Thyroid gland (tissue), 4 donors: ENCODE measurements at regions not wholly inside any gene's neighbourhood (a gene's known extent, or its start where the extent isn't known, plus 50 kb on each side); places are given as distances from the start of the nearest gene placed in this dataset.

Source experiments
- DNase-seq, 2 donors: peaks; one replicate each; pipeline ENCODE4 v3.0.0-alpha.2; 2019
- H3K27ac ChIP-seq, 3 donors: fragments of 200-600 bp; sonication (generic); 1 replicate in 2 of 3; 2 replicates in 1 of 3; pipeline ENCODE4 v1.5.1; 2016 to 2019; ENCODE audit warnings: mild to moderate bottlenecking in 1 of 3, moderate library complexity in 1 of 3
- H3K27me3 ChIP-seq: fragments of 200-600 bp; sonication (generic); one replicate; pipeline ENCODE4 v1.5.1; 2019
- H3K36me3 ChIP-seq, 2 donors: fragments of 200-600 bp; sonication (generic); one replicate each; pipeline ENCODE4 v1.5.1; 2016 to 2019
- H3K4me1 ChIP-seq, 2 donors: fragments of 200-600 bp; sonication (generic); one replicate each; pipeline ENCODE4 v1.5.1; 2017 to 2019
- H3K4me3 ChIP-seq, 3 donors: fragments of 200-600 bp; sonication (generic); replicated peaks in 1 of 3; 1 replicate in 2 of 3; 2 replicates in 1 of 3; pipeline ENCODE4 v1.5.1; 2016; ENCODE audit warnings: mild to moderate bottlenecking in 1 of 3
- H3K9me3 ChIP-seq: fragments of 200-600 bp; sonication (generic); one replicate; pipeline ENCODE4 v1.5.1; 2017
- POLR2A ChIP-seq, 2 donors: fragments of 450-650 bp; IDR thresholded peaks; one replicate each; pipeline ENCODE4 v1.6.1; 2017; ENCODE audit warnings: antibody characterized with exemption in 2 of 2, mild to moderate bottlenecking in 2 of 2, moderate library complexity in 1 of 2
- WGBS, 2 donors: methylation state at CpG; one replicate each; pipeline ENCODE4 v1.1.5; 2017; 5-methylcytosine and 5-hydroxymethylcytosine counted together
- intact Hi-C: fragments of 100-400 bp; cut with DNase I; formaldehyde crosslinking; loops from one replicate; pipeline ENCODE4 v1.15.1; 2023
- TF ChIP-seq, protein P1 (sequence below), 6 experiments: fragments of 200-600 bp in 3 of 6; fragments of 450-650 bp in 3 of 6; sonication (generic) in 3 of 6; IDR thresholded peaks; one replicate each; pipeline ENCODE4 v1.5.1; 2016 to 2019; ENCODE audit warnings: antibody characterized with exemption in 6 of 6, mild to moderate bottlenecking in 2 of 6, inconsistent platforms in 1 of 6, moderate library complexity in 1 of 6

DNA sequence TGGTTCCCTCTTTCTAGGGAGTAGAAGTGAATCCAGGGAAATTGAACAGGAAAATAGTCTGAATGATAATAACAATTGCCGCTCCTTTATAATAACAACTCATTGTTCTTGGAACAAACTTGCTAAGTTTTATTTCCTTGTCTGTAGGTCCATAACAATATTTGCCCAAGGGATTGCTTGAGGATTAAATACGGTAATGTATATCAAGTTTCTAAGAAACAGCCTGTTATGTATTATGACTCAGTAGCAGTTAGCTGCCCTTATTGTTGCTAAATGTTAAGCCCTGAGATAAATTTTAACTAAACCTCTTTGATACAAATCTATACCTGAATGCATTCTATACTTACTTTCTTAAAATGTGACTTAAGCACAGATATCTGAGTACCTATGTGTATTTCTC lies 215.9 kb upstream of the AADAT start:
- WGBS, 2 donors = 68 to 76% methylated on average over 2 of the region's 2 CpGs
- no peak for DNase-seq
- intact Hi-C loops = no loop called here

DNA sequence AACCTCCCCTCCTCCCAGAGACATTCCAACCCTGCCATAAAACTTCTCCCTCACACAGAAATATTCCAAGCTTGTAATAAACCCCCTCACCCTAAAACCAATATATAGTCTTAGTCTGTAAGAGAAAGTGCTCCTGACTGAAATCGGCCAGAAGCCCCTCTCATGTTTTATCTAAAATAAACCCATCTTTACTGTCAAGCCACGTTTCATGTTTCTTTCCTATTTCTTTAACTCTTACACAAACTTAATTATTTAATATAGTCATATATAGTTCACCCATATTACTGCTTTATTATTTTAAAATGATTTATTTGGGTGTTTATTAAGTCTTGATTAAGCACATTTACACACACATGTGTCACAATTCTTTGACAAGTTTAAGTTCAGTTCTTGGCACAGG lies 191.3 kb upstream of the AADAT start:
- WGBS, 2 donors = 73 to 78% methylated on average over 2 of the region's 2 CpGs
- Histone ChIP-seq H3K4me3 (no peak overlapping the region), H3K9me3 (no peaks in the 10 kb centered on the region), H3K27me3 (no peaks in the 10 kb centered on the region), H3K27ac (no peak overlapping the region), H3K4me1 (no peaks in the 10 kb centered on the region), H3K36me3 (no peaks in the 10 kb centered on the region)
- TF ChIP-seq POLR2A (IDR thresholded peaks at IDR 0.05) = no peak
- TF ChIP-seq, protein P1, sequence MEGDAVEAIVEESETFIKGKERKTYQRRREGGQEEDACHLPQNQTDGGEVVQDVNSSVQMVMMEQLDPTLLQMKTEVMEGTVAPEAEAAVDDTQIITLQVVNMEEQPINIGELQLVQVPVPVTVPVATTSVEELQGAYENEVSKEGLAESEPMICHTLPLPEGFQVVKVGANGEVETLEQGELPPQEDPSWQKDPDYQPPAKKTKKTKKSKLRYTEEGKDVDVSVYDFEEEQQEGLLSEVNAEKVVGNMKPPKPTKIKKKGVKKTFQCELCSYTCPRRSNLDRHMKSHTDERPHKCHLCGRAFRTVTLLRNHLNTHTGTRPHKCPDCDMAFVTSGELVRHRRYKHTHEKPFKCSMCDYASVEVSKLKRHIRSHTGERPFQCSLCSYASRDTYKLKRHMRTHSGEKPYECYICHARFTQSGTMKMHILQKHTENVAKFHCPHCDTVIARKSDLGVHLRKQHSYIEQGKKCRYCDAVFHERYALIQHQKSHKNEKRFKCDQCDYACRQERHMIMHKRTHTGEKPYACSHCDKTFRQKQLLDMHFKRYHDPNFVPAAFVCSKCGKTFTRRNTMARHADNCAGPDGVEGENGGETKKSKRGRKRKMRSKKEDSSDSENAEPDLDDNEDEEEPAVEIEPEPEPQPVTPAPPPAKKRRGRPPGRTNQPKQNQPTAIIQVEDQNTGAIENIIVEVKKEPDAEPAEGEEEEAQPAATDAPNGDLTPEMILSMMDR (IDR thresholded peaks at IDR 0.05) = no peak
- no peak for DNase-seq
- intact Hi-C loops = no loop called here

More for the DNA sequence above, 215.9 kb upstream of the AADAT start:
- Histone ChIP-seq H3K4me3 (no peak overlapping the region), H3K36me3 (no peaks in the 10 kb centered on the region), H3K9me3 (no peaks in the 10 kb centered on the region), H3K27me3 (no peaks in the 10 kb centered on the region), H3K4me1 (no peaks in the 10 kb centered on the region), H3K27ac (no peak overlapping the region)
- no peak for TF ChIP-seq POLR2A (IDR thresholded peaks at IDR 0.05)
- TF ChIP-seq, protein P1 (IDR thresholded peaks at IDR 0.05) = no peak

DNA sequence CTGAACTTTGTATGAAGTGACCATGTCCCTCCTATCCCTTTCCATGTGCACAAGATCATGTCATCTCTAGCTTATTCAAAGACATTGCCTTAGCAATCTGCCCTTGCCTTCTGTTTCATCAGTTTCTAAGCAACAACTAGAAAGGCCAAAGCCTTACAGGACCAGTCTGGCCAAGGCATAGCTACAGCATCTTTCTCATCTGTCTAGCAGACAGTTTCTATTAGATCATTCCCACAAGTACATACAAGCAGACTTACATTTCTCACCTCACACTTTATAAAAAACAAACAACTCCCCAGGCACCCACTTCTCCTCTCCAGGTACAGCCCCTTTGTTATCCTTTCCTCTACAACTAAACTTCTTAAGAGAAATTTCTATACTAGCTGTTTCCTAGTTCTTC lies 188.7 kb upstream of the AADAT start:
- no peaks in the 10 kb centered on the region for H3K36me3 ChIP-seq

DNA sequence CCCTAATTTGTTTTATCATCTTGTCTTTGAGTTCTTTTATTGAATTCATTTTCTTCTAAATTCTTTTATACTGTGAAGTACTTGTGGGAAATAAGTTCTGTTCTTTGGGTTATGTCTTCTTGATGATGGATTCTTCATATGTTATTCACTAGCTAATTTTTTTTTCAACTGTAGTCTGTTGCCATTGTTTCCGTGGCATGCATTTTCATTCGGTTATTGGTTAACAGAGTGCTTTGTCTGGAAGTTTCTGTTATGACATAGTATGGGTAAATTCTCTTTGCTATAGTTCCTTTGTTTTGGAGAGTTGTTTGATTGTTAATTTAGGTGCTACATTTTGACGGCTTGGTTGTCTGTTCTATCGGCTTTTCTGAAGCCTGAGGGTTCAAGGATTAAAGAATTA lies 184.9 kb upstream of the AADAT start:
- Histone ChIP-seq H3K36me3 (no peaks in the 10 kb centered on the region), H3K27ac (no peak overlapping the region), H3K27me3 (no peaks in the 10 kb centered on the region), H3K4me3 (no peak overlapping the region), H3K4me1 (no peaks in the 10 kb centered on the region), H3K9me3 (no peaks in the 10 kb centered on the region)
- WGBS, 2 donors = 80 to 94% methylated on average over 4 of the region's 4 CpGs
- TF ChIP-seq, protein P1 (IDR thresholded peaks at IDR 0.05) = no peak
- no peak for TF ChIP-seq POLR2A (IDR thresholded peaks at IDR 0.05)
- intact Hi-C loops = no loop called here
- DNase-seq = no peak

More for the DNA sequence above, 188.7 kb upstream of the AADAT start:
- no peak for DNase-seq
- H3K27ac ChIP-seq = no peak overlapping the region
- TF ChIP-seq, protein P1 (IDR thresholded peaks at IDR 0.05) = no peak
- no peak for TF ChIP-seq POLR2A (IDR thresholded peaks at IDR 0.05)
- H3K9me3 ChIP-seq = no peaks in the 10 kb centered on the region
- intact Hi-C loops = no loop called here
- no peaks in the 10 kb centered on the region for H3K27me3 ChIP-seq
- no peak overlapping the region for H3K4me3 ChIP-seq
- no peaks in the 10 kb centered on the region for H3K4me1 ChIP-seq

DNA sequence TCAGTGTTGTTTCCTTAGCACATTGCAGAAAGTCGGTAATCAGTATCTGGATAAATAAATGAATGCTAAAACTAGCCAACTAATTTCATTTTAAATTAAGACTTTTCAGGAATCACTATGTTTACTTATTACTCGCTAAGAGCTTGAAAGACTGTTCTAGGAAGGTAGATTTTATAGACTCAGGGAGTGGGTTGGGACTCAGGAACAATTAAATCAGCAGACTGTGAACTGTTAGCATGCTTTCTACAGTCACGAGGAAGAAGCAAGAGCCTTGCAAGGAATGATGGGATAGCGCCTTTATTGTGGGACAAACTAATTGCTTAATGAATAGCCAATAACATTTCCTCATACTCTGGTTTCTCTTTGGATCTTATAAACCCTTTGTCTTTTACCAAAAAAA lies 183.2 kb upstream of the AADAT start:
- TF ChIP-seq, protein P1 (IDR thresholded peaks at IDR 0.05) = no peak
- no peak for TF ChIP-seq POLR2A (IDR thresholded peaks at IDR 0.05)
- intact Hi-C loops = no loop called here
- H3K27ac ChIP-seq = no peak overlapping the region
- no peaks in the 10 kb centered on the region for H3K36me3 ChIP-seq
- H3K4me1 ChIP-seq = no peaks in the 10 kb centered on the region
- no peak overlapping the region for H3K4me3 ChIP-seq
- no peak for DNase-seq
- no peaks in the 10 kb centered on the region for H3K27me3 ChIP-seq
- no peaks in the 10 kb centered on the region for H3K9me3 ChIP-seq
- 54 to 72% methylated on average over 4 of the region's 4 CpGs for WGBS, 2 donors
